Keratinocyte (primary cell): ENCODE measurements at regions not wholly inside any gene's neighbourhood (a gene's known extent, or its start where the extent isn't known, plus 50 kb on each side); places are given as distances from the start of the nearest gene placed in this dataset.

ENCODE experiments used
- DNase-seq: peaks from one replicate; pipeline ENCODE4 v3.0.0-alpha.2; 2011; ENCODE audit warnings: low read depth, missing footprints, low spot score
- FAIRE-seq: peaks from 2 replicates; lab custom pipeline; 2011; peaks lifted over from hg19 to GRCh38; lab: Jason Lieb, UNC
- H2AFZ ChIP-seq: 2 replicates; pipeline ENCODE4 v1.6.0; 2012; ENCODE audit warnings: low read length, control low read depth, inconsistent platforms; ENCODE audit not compliant: control insufficient read depth
- H3K27ac ChIP-seq: 2 replicates; pipeline ENCODE4 v1.5.1; 2011; ENCODE audit warnings: low read length; ENCODE audit not compliant: control insufficient read depth, insufficient read depth
- H3K27me3 ChIP-seq: 3 replicates; pipeline ENCODE4 v1.6.0; 2011; ENCODE audit warnings: low read length; ENCODE audit not compliant: control insufficient read depth, insufficient read depth; ENCODE audit errors: extremely low read depth
- H3K36me3 ChIP-seq, 2 experiments: 2 replicates in 1 of 2; 3 replicates in 1 of 2; pipeline ENCODE4 v1.5.1; 2011; ENCODE audit warnings: low read length in 2 of 2, mild to moderate bottlenecking in 1 of 2; ENCODE audit not compliant: control insufficient read depth in 2 of 2, insufficient read depth in 2 of 2; ENCODE audit errors: extremely low read depth in 1 of 2
- H3K4me1 ChIP-seq: 3 replicates; pipeline ENCODE4 v1.5.1; 2011; ENCODE audit warnings: low read length; ENCODE audit not compliant: control insufficient read depth, insufficient read depth; ENCODE audit errors: extremely low read depth
- H3K4me2 ChIP-seq: 3 replicates; pipeline ENCODE4 v1.6.0; 2011; ENCODE audit warnings: low read depth, low read length; ENCODE audit not compliant: control insufficient read depth, insufficient read depth; ENCODE audit errors: extremely low read depth
- H3K4me3 ChIP-seq, 3 experiments: fragments of 200-600 bp in 1 of 3; sonication (generic) in 1 of 3; 2 replicates in 2 of 3; 3 replicates in 1 of 3; pipeline ENCODE4 v1.5.1; 2011 to 2016; ENCODE audit warnings: low read length in 3 of 3, mild to moderate bottlenecking in 3 of 3, control low read depth in 2 of 3, inconsistent platforms in 1 of 3, low read depth in 1 of 3, mixed read lengths in 1 of 3, mixed run types in 1 of 3, moderate library complexity in 1 of 3; ENCODE audit not compliant: control insufficient read depth in 2 of 3, insufficient read depth in 2 of 3; ENCODE audit errors: extremely low read depth in 1 of 3
- H3K79me2 ChIP-seq: 2 replicates; pipeline ENCODE4 v1.6.0; 2012; ENCODE audit warnings: low read length; ENCODE audit not compliant: control insufficient read depth, insufficient read depth
- H3K9ac ChIP-seq: 3 replicates; pipeline ENCODE4 v1.6.0; 2011; ENCODE audit warnings: low read length; ENCODE audit not compliant: control insufficient read depth, insufficient read depth; ENCODE audit errors: extremely low read depth
- H3K9me1 ChIP-seq: 3 replicates; pipeline ENCODE4 v1.6.0; 2011; ENCODE audit warnings: low read length; ENCODE audit not compliant: control insufficient read depth, insufficient read depth; ENCODE audit errors: extremely low read depth
- H3K9me3 ChIP-seq: 2 replicates; pipeline ENCODE4 v1.5.1; 2012; ENCODE audit warnings: low read depth, low read length; ENCODE audit not compliant: control insufficient read depth
- H4K20me1 ChIP-seq: 3 replicates; pipeline ENCODE4 v1.6.0; 2011; ENCODE audit warnings: low read length; ENCODE audit not compliant: control insufficient read depth, insufficient read depth; ENCODE audit errors: extremely low read depth
- EZH2 ChIP-seq: IDR thresholded peaks from one replicate; pipeline ENCODE4 v1.6.1; 2012; ENCODE audit warnings: inconsistent platforms, mild to moderate bottlenecking, low read length, moderate library complexity
- dilution Hi-C: fragments of 300-500 bp; cut with MboI; formaldehyde crosslinking; loops from one replicate; pipeline ENCODE4 v1.7.0; 2020; ENCODE audit warnings: low sequenced_read_pairs; ENCODE audit not compliant: extremely low pct_ligation_motif_present
- TF ChIP-seq, protein P1 (sequence below), 3 experiments: IDR thresholded peaks in 1 of 3; conservative IDR thresholded peaks in 1 of 3; optimal IDR thresholded peaks in 1 of 3; 2 replicates in 2 of 3; 3 replicates in 1 of 3; pipeline versions ENCODE3 to v1.5.1; 2011; ENCODE audit warnings: low read length in 3 of 3, mild to moderate bottlenecking in 3 of 3, moderate library complexity in 2 of 3, control low read depth in 1 of 3, inconsistent platforms in 1 of 3; ENCODE audit not compliant: insufficient read depth in 2 of 3; ENCODE audit errors: extremely low read depth in 1 of 3

DNA sequence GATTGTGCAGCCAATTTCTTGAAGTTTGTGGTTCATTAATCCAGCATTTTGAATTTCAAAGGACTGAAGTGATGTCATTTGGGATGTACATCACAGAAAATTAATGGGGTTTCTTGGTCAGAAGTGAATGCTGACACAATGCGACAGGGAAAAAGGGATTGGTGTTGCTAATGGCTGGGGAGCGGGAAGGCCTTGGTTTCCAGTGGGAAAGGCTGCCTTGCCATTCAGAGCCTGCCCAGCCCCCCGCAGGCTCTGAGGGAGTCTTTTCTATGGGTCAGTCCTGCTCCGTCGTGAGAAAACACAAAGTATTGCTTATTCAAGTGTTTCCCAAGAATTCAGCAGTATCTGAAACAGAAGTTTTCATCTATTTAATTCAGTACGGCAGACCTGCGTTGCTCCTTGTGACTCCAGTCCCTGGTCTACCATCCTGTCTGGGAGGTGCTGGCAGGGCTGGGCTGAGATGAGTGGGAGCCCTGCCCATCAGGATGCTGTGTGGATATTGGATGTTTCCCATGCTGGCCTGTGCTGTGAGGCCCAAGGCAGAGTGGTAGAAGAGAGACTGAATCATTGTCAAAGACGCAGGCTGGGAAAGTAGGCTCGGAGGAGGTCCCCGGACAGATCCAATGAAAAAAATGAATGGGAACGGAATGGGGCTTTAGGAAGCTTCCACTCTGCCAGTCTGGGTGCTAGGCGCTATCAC, 111.2 kb upstream of the KLHL25 start:
- Histone ChIP-seq H3K36me3 (no peaks in the 10 kb centered on the region), H3K9me3 (no peaks in the 10 kb centered on the region), H3K4me3 (no peak overlapping the region), H3K4me1 (no peaks in the 10 kb centered on the region), H3K79me2 (no peaks in the 10 kb centered on the region), H3K27me3 (no peaks in the 10 kb centered on the region), H2AFZ (no peak overlapping the region), H3K27ac (no peak overlapping the region), H4K20me1 (no peaks in the 10 kb centered on the region), H3K9me1 (no peaks in the 10 kb centered on the region), H3K9ac (no peak overlapping the region), H3K4me2 (no peak overlapping the region)
- DNase-seq (no peak), FAIRE-seq (no peak)
- dilution Hi-C loops = no loop called here
- TF ChIP-seq EZH2 = no peak
- TF ChIP-seq, protein P1, sequence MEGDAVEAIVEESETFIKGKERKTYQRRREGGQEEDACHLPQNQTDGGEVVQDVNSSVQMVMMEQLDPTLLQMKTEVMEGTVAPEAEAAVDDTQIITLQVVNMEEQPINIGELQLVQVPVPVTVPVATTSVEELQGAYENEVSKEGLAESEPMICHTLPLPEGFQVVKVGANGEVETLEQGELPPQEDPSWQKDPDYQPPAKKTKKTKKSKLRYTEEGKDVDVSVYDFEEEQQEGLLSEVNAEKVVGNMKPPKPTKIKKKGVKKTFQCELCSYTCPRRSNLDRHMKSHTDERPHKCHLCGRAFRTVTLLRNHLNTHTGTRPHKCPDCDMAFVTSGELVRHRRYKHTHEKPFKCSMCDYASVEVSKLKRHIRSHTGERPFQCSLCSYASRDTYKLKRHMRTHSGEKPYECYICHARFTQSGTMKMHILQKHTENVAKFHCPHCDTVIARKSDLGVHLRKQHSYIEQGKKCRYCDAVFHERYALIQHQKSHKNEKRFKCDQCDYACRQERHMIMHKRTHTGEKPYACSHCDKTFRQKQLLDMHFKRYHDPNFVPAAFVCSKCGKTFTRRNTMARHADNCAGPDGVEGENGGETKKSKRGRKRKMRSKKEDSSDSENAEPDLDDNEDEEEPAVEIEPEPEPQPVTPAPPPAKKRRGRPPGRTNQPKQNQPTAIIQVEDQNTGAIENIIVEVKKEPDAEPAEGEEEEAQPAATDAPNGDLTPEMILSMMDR (optimal IDR thresholded peaks at IDR 0.05 in 1 of 3, IDR thresholded peaks at IDR 0.05 in 1 of 3, conservative IDR thresholded peaks at IDR 0.05 in 1 of 3; ENCODE audit: extremely low read depth in 1 of 3, insufficient read depth in 2 of 3, low read length in 3 of 3) = no peak

GRCh38 chr15:85906640-85907039, 111.9 kb upstream of the KLHL25 start:
- H3K36me3 ChIP-seq = no peaks in the 10 kb centered on the region
- no peak overlapping the region for H3K4me2 ChIP-seq
- no peak for DNase-seq
- no peak for TF ChIP-seq EZH2
- TF ChIP-seq, protein P1 (optimal IDR thresholded peaks at IDR 0.05 in 1 of 3, IDR thresholded peaks at IDR 0.05 in 1 of 3, conservative IDR thresholded peaks at IDR 0.05 in 1 of 3; ENCODE audit: extremely low read depth in 1 of 3, insufficient read depth in 2 of 3, low read length in 3 of 3) = no peak
- H3K9ac ChIP-seq = no peak overlapping the region
- H3K4me1 ChIP-seq = no peaks in the 10 kb centered on the region
- no peaks in the 10 kb centered on the region for H3K9me1 ChIP-seq
- no peaks in the 10 kb centered on the region for H4K20me1 ChIP-seq
- H3K79me2 ChIP-seq = no peaks in the 10 kb centered on the region
- FAIRE-seq = no peak
- H3K27me3 ChIP-seq = no peaks in the 10 kb centered on the region
- dilution Hi-C loops = no loop called here
- H3K27ac ChIP-seq = no peak overlapping the region
- no peaks in the 10 kb centered on the region for H3K9me3 ChIP-seq
- no peak overlapping the region for H3K4me3 ChIP-seq
- H2AFZ ChIP-seq = no peak overlapping the region
